ENCODE measurements at regions not wholly inside any gene's neighbourhood (a gene's known extent, or its start where the extent isn't known, plus 50 kb on each side); places are given as distances from the start of the nearest gene placed in this dataset.
"Not testable (repeated sequence)": the region's sequence is repeated elsewhere in the genome, so short reads cannot be mapped to it uniquely, and the experiment has no call there.

GRCh38 chr20:1845163-1845523, 50.1 kb upstream of the SIRPA start:
- TF ChIP-seq CTCF (conservative IDR thresholded peaks at IDR 0.05; ENCODE audit: low read depth, low read length) = no peak
- no peak for DNase-seq (ENCODE audit: low read depth)
- H3K4me3 ChIP-seq (ENCODE audit: low read depth, low read length) = no peak overlapping the region

- H3K4me3 ChIP-seq (ENCODE audit: low read depth, low read length) = no peak overlapping the region
- DNase-seq (ENCODE audit: low read depth) = peak; percentile 80
- no peak for TF ChIP-seq CTCF (conservative IDR thresholded peaks at IDR 0.05; ENCODE audit: low read depth, low read length)
These were observed 50.7 kb upstream of the SIRPA start for GRCh38 chr20:1844325-1845162.

- no peak for TF ChIP-seq CTCF (conservative IDR thresholded peaks at IDR 0.05; ENCODE audit: low read depth, low read length)
- no peak overlapping the region for H3K4me3 ChIP-seq (ENCODE audit: low read depth, low read length)
- DNase-seq (ENCODE audit: low read depth) = no peak
These were observed 52.9 kb upstream of the SIRPA start for GRCh38 chr20:1842281-1842680.

- no peak overlapping the region for H3K4me3 ChIP-seq (ENCODE audit: low read depth, low read length)
- no peak for DNase-seq (ENCODE audit: low read depth)
These were observed 53.6 kb upstream of the SIRPA start for GRCh38 chr20:1841554-1842140.

GRCh38 chr20:1840817-1841553, 54.2 kb upstream of the SIRPA start:
- no peak for TF ChIP-seq CTCF (conservative IDR thresholded peaks at IDR 0.05; ENCODE audit: low read depth, low read length)
- no peak for DNase-seq (ENCODE audit: low read depth)
- no peak overlapping the region for H3K4me3 ChIP-seq (ENCODE audit: low read depth, low read length)

More at GRCh38 chr20:1841554-1842140, 53.6 kb upstream of the SIRPA start:
- no peak for TF ChIP-seq CTCF (conservative IDR thresholded peaks at IDR 0.05; ENCODE audit: low read depth, low read length)

- not testable (repeated sequence) for DNase-seq (ENCODE audit: low read depth); H3K4me3 ChIP-seq (ENCODE audit: low read depth, low read length)
These were observed 55.6 kb upstream of the SIRPA start for GRCh38 chr20:1839376-1840317.
